ENCODE measurements at regions not wholly inside any gene's neighbourhood (a gene's known extent, or its start where the extent isn't known, plus 50 kb on each side); places are given as distances from the start of the nearest gene placed in this dataset.

DNA sequence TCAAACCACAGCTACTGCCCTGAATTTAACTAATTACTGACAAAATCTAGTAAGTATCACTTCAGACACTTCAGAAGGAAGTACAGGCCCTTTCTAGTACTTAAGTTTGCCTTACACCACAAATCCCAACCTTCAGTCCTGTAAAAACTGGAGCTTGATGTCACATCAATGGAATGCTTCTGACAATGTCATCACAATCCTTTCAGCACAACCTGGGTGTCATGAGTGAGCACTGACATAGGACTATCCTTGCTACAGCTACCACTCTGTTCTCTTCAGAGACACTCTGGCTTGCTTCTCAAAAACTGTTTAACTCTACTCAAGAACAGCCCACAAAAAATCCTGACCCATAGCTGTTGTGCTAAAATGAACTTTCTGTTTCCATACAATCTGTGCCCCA is 108.2 kb downstream of the RRM1 start:
- no peaks in the 10 kb centered on the region for H3K36me3 ChIP-seq
- TF ChIP-seq, protein P1, sequence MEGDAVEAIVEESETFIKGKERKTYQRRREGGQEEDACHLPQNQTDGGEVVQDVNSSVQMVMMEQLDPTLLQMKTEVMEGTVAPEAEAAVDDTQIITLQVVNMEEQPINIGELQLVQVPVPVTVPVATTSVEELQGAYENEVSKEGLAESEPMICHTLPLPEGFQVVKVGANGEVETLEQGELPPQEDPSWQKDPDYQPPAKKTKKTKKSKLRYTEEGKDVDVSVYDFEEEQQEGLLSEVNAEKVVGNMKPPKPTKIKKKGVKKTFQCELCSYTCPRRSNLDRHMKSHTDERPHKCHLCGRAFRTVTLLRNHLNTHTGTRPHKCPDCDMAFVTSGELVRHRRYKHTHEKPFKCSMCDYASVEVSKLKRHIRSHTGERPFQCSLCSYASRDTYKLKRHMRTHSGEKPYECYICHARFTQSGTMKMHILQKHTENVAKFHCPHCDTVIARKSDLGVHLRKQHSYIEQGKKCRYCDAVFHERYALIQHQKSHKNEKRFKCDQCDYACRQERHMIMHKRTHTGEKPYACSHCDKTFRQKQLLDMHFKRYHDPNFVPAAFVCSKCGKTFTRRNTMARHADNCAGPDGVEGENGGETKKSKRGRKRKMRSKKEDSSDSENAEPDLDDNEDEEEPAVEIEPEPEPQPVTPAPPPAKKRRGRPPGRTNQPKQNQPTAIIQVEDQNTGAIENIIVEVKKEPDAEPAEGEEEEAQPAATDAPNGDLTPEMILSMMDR (IDR thresholded peaks at IDR 0.05; ENCODE audit: low read depth, low read length) = no peak
- no peaks in the 10 kb centered on the region for H3K4me1 ChIP-seq (ENCODE audit: low read depth)
- no peaks in the 10 kb centered on the region for H3K9me3 ChIP-seq (ENCODE audit: low read depth)
- H3K27ac ChIP-seq = no peak overlapping the region
- DNase-seq (ENCODE audit: low read depth in 1 of 2, low spot score in 1 of 2) = no peak
- no peaks in the 10 kb centered on the region for H3K27me3 ChIP-seq
- no peak overlapping the region for H3K4me3 ChIP-seq

DNA sequence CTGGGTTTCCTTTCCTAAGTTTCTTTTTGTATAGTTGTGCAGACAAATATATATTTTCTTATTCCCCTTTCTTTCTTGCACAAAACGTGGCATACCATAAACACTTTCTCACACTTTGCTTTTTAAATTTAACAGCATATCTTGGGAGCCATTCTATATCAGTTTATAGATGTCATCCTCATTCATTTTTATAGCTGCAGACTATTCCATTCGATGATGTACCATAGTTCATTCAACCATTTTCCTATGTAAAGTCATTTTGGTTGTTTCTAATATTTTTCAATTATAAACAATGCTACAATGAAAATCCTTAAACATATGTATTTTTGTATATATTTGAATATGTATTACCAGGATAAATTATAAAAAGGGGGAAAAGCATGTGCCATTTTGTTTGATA is 102.5 kb downstream of the RRM1 start:
- TF ChIP-seq, protein P1 (IDR thresholded peaks at IDR 0.05; ENCODE audit: low read depth, low read length) = no peak
- DNase-seq (ENCODE audit: low read depth in 1 of 2, low spot score in 1 of 2) = no peak

GRCh38 chr11:4195909-4196308 is 101.3 kb downstream of the RRM1 start:
- Histone ChIP-seq H3K4me1 (ENCODE audit: low read depth) (no peaks in the 10 kb centered on the region), H3K36me3 (no peaks in the 10 kb centered on the region), H3K9me3 (ENCODE audit: low read depth) (no peaks in the 10 kb centered on the region), H3K27me3 (no peaks in the 10 kb centered on the region), H3K27ac (no peak overlapping the region), H3K4me3 (no peak overlapping the region)
- TF ChIP-seq, protein P1 (IDR thresholded peaks at IDR 0.05; ENCODE audit: low read depth, low read length) = no peak
- no peak for DNase-seq (ENCODE audit: low read depth in 1 of 2, low spot score in 1 of 2)

More for the DNA sequence above, 102.5 kb downstream of the RRM1 start:
- H3K9me3 ChIP-seq (ENCODE audit: low read depth) = no peaks in the 10 kb centered on the region
- no peaks in the 10 kb centered on the region for H3K36me3 ChIP-seq
- no peaks in the 10 kb centered on the region for H3K27me3 ChIP-seq
- no peak overlapping the region for H3K27ac ChIP-seq
- no peak overlapping the region for H3K4me3 ChIP-seq
- no peaks in the 10 kb centered on the region for H3K4me1 ChIP-seq (ENCODE audit: low read depth)

DNA sequence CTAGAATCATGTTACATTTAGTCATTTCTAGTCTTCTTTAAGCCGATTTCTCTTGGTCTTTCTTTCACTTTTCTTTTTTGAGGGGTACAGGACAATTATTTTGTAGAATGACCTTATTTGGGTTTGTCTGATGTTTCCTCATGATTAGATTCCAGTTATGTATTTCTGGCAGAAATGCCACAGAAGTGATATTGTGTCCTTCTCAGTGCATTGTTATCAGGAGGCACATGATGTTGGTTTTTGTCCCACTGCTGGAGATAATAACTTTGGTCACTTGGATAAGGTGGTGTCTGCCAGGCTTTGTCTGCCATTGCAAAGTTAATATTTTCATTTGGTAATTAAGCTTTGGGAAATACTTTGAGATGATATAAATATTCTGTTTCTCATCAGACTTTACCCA is 100.3 kb downstream of the RRM1 start:
- TF ChIP-seq, protein P1 (IDR thresholded peaks at IDR 0.05; ENCODE audit: low read depth, low read length) = no peak
- Histone ChIP-seq H3K4me3 (no peak overlapping the region), H3K9me3 (ENCODE audit: low read depth) (no peaks in the 10 kb centered on the region), H3K36me3 (no peaks in the 10 kb centered on the region), H3K4me1 (ENCODE audit: low read depth) (no peaks in the 10 kb centered on the region), H3K27me3 (no peaks in the 10 kb centered on the region), H3K27ac (no peak overlapping the region)
- no peak for DNase-seq (ENCODE audit: low read depth in 1 of 2, low spot score in 1 of 2)

DNA sequence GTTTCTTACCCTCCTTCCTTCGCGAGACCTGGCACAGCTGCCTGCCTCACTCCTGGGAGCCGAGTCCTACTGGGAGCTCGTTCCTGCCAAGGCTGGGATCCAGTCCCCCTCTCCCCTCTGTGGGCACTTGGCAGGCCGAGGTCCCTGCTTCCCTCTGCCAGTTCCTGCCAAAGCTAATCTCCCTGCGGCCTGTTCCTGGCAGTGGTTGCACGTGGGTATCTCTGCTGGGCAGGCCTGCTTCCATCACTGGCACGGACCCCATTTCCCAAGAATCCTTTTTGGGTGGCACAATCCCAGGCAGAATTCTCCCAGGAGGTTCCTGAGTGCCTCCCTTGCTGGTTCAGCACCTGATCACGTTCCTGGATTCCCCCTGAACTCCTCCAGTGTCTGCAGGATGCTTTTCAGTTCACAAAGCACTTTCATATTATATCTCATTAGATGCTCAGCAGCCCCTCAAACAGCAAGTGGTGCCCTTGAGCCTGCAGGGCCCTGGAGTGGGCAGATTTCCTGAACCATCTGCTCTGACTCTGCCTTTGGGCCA is 96.5 kb downstream of the RRM1 start:
- no peaks in the 10 kb centered on the region for H3K27me3 ChIP-seq
- H3K36me3 ChIP-seq = no peaks in the 10 kb centered on the region
- no peak overlapping the region for H3K4me3 ChIP-seq
- H3K27ac ChIP-seq = no peak overlapping the region
- DNase-seq (ENCODE audit: low read depth in 1 of 2, low spot score in 1 of 2) = no peak
- H3K4me1 ChIP-seq (ENCODE audit: low read depth) = no peaks in the 10 kb centered on the region
- TF ChIP-seq, protein P1 (IDR thresholded peaks at IDR 0.05; ENCODE audit: low read depth, low read length) = no peak
- no peaks in the 10 kb centered on the region for H3K9me3 ChIP-seq (ENCODE audit: low read depth)

DNA sequence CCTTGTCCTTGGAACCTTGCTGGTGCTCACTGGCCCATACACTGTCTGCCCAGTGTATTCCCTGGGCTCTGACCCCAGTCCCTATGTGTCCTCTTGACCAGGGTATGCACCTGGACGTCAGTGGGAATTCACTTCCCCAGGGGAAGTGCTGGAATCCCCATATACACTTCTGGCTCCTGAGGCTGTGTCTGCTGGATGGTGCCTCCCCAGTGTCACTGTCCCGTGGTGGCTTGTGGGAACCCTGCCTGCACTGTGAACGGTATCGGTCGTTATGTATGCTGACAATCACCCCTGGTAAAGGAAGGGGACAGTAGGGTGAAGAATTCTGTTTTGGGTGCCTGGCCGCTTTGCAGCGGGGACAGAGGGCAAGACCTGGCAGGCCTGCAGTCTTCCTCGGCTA is 95.9 kb downstream of the RRM1 start:
- H3K27me3 ChIP-seq = no peaks in the 10 kb centered on the region
- TF ChIP-seq, protein P1 (IDR thresholded peaks at IDR 0.05; ENCODE audit: low read depth, low read length) = no peak

More for the DNA sequence above, 95.9 kb downstream of the RRM1 start:
- no peaks in the 10 kb centered on the region for H3K36me3 ChIP-seq
- DNase-seq (ENCODE audit: low read depth in 1 of 2, low spot score in 1 of 2) = no peak
- H3K4me3 ChIP-seq = no peak overlapping the region
- no peaks in the 10 kb centered on the region for H3K4me1 ChIP-seq (ENCODE audit: low read depth)
- H3K9me3 ChIP-seq (ENCODE audit: low read depth) = no peaks in the 10 kb centered on the region
- H3K27ac ChIP-seq = no peak overlapping the region

All from cardiac muscle cell (in vitro differentiated cells and primary cell).